ENCODE measurements at regions not wholly inside any gene's neighbourhood (a gene's known extent, or its start where the extent isn't known, plus 50 kb on each side); places are given as distances from the start of the nearest gene placed in this dataset.
A peak's percentile ranks its signal among the peaks of the same experiment; 100 is the strongest.
"Not testable (repeated sequence)": the region's sequence is repeated elsewhere in the genome, so short reads cannot be mapped to it uniquely, and the experiment has no call there.

DNA sequence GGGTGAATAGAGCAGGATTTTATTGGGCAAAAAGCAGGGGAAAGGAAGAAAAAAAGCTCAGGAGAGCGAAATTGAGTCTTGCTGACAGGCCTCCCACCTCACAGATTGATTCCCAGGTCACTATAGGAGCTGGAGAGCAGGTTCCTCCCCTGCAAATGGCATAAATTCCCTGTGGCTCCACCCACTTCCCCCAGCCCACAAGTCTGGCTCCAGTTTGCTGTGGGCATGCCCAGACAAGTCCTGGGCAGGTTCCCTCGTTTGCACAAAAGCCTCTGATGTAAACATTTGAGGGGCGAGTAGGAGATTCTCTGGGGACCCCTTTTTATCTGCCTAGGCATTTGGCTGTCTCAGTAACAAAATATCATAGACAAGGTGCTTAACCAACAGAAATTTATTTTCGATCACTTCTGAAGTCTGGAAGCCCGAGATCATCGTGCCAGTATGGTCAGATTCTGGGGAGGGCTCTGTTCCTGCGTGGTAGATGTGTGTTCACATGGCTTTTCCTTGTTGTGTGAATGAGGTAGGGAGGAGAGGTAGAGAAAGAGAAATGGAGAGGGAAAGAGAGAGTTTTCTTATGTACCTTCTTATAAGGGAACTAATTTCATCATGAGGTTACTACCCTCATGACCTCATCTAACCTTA is 614.5 kb downstream of the MAT2B start:
- DNase-seq = no peak

DNA sequence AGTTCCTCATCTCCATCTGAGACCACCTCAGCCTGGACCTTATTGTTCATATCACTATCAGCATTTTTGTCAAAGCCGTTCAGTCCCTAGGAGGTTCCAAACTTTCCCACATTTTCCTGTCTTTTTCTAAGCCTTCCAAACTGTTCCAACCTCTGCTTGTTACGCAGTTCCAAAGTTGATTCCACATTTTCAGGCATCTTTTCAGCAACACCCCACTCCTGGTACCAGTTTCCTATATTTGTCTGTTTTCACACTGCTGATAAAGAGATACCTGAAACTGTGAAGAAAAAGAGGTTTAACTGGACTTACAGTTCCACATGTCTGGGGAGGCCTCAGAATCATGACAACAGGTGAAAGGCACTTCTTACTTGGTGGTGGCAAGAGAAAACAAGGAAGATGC is 622.1 kb downstream of the MAT2B start:
- DNase-seq = no peak

DNA sequence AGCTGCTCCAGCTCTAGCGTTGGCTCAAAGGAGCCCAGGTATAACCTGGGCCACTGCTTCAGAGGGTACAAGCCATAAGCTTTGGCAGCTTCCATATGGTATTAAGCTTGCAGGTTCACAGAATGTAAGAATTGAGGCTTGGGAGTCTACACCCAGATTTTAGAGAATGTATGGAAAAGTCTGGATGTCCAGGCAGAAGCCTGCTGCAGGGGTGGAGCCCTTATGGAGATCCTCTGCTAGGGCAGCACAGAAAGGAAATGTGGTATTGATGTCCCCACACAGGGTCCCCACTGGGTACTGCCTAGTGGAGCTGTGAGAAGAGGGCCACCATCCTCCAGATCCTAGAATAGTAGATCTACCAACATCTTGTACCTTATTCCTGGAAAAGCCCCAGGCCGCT is 626.9 kb downstream of the MAT2B start:
- no peak for DNase-seq

DNA sequence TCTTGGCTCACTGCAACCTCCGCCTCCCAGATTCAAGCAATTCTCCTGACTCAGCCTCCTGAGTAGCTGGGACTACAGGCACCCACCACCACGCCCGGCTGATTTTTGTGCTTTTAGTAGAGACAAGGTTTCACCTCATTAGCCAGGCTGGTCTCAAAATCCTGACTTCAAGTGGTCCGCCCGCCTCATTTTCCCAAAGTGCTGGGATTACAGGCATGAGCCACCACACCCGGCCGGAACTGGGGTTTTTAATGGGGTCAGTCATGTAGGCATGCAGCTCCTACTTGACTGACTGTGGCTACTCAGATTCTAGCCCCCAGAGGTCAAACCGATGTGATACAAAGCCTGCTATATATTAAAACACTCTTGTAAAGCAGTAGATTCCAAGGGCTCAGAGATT is 631.7 kb downstream of the MAT2B start:
- no peak for DNase-seq

DNA sequence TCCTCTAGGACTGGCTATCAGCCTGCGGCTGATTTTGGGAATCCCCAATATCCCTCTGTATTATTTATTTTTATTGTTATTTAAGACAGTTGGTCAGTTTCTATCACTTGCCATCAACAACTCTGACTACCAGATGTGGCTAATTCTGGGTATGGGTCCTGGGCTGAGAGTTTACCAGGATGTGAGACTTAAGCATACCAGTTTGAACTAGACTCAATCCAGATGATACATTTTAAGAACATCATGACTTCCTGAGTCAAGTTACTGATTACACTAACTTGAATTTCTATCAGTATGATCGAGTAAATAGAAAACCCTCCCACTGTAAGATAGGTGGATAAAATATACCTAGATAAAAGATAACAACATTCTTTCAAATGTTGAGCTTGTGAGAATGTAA is 634.0 kb downstream of the MAT2B start:
- no peak for DNase-seq

DNA sequence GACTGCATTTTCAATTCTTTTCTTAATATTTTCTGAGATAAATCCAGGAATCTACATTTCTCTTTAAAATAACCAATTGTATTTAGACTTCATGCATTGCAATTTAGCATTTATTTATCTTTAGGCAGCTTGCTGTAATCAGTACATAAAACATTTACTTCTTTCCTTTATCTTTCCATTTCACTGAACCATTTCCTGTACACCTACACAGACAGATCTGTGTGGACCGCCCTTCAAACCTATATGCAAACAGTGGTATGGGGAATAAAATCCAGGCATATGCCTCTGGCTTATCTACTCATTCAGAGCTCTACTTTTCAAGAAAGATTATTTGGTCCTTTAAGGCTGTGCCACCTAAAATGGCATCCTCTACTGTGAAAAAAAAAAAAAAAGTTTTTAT is 640.0 kb downstream of the MAT2B start:
- no peak for DNase-seq

DNA sequence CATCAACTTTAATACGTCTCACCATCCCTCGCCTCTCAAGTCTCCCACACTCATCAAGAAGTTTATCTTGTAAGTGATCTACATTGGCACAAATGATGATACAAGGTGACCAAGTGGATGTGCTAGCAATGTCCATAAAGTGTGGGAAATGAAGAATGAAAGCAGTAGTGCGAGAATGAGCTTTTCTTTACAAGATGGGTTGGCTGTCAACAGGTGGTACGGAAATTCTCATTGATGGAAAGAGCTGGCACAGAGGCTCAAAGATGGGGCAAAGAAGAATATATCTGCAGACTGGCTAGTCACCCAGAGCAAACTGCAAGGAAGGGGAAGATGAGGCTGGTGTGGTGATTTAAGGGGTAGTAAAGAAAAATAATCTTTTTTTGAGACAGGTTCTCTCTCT is 640.8 kb downstream of the MAT2B start:
- no peak for DNase-seq

DNA sequence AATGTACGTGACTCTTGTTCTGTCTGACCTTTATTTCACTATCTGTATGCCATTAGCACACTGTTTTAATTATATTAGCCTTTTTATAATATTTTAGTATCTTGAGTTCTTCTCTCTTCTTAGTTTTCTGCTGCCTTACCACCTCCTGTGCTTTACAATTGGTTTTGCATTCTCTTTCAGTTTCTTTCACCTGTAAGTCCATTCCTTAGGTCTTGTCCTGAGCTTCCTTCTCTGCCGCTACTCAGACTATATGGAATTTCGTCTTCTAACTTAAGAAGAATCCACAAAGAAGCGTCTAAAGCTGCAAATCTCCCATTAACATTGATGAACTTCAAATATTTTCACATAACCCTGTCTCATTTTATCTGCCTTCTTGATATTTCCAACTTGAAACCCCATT is 642.9 kb downstream of the MAT2B start:
- no peak for DNase-seq

DNA sequence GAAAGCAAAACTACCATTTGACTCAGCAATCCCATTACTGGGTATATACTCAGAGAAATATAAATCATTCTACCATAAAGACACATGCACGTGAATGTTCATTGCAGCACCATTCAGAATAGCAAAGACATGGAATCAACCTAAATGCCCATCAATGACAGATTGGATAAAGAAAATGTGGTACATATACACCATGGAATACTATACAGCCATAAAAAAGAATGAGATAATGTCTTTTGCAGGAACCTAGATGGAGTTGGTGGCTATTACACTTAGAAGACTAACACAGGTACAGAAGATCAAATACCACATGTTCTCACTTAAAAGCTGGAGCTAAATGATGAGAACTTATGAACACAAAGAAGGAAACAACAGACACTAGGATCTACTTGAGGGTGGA is 647.1 kb downstream of the MAT2B start:
- DNase-seq = not testable (repeated sequence)

DNA sequence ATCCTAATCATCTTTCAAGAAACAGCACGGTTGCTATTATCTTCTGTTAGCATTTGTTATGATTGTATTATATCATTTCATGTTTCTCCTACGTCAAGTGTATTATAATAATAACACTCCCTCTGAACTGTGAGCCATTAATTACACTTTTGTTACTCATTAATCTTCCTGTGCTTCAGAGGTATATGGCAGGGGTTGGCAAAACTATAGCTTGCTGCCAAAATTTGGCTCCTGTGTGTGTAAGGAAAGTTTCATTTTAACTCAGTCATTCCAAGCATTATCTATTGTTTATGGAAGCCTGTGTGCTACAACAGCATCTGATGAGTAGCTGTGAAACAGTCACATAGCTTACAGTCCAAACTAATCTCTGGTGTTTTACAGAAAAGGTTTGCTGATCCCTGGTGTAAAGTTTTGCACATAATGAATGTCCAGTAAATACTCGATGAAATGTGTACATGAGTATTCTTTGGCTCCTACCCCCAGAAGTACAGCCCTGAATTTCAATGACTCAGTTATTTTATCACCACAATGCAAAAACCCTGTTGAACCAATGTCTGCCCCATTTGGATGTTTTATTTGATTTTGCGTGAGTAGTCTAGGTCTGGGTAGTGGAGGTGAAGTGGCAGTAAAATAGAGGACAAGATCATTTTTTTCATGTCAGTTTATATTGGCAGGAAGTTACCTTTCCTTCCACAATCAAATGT is 648.2 kb downstream of the MAT2B start:
- no peak for DNase-seq

DNA sequence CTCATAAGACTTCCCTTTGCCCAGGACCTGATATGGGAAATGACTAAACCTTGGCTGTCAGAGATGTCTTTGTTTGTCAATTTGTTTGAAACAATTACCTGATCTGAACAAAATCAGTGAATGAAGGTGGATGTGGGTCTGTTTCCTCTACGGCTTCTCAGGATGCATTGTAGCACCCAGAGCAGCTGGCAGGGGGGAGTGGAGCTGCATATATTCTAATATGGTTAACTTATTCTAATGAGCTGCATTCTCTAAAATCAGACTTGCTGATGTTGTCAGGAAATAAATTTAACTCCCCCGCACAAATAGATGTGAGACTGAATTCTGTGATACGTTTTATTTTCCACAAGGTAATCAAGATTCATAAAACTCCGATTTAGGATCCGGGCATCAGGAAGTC is 665.4 kb downstream of the MAT2B start:
- DNase-seq = no peak

DNA sequence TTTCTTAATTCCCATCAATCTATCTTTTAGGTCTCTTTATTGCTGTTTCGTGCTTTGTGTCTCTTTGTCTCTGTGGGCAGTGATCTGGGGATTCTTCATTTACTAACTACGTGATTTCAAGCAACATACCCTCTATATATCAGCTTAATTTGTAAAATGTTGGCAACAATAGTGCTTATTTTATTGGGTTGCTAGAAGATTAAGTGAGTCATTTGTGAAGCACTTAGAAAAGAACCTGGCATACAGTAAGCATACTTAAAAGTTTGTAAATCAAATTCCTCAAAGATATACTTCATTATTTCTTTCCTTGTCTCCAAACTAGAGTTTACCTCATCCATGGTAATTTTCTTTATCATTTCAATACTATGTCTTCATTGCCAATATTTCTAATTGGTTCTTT is 669.7 kb downstream of the MAT2B start:
- DNase-seq = no peak

DNA sequence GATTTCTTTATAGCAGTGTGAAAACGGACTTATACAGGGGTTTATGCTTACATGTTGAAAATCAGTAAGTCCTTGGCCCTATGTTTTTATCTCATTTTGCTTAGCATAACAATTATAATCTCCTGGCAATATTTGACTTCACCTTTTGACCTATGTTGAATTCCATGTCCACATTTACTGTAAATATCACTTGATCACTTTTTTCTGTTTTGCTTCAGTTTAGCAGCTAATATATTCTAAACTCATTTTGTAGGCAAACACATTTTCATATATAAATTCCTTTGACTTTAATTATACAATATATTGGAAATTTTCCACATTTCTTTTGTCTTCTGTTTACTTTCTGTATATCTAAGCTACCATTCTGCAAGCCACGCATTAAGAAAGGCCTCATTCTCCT is 674.0 kb downstream of the MAT2B start:
- DNase-seq = no peak

DNA sequence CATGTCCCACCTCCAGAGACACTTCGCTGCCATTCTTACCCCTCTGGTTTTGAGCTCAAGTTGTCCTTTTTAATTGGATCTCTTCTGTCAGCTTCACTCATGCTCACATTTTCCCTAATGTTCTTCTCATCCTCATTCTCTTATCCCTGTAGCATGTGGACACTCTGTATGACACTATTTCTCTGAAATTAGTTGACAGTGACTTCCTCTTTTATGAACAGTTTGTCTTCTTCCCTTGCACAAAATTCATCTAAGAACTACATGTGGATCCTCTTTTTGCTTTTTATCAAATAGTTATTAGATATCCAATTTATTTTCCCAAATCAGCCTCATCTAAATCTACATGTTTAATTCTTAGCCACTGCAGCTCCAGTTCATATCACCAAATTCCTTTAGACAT is 676.2 kb downstream of the MAT2B start:
- no peak for DNase-seq

DNA sequence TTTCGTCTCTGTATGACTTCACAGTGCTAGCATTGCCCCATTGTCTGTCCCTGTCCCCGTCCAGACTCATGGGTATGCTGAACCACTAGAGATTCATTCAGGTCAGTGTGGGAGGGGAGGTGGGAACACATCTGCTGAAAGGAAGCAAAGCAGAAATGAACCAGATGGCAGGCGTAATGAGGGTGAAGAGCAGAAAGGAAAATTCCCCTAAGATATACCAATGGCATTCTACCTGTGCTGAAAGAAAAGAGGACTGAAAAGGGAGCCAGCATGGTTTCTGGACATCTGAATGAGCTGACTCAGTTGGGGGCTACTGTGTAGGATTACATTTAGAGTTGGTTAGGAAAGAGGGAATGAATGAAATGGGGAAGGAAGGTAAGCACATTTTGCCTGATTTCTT is 678.7 kb downstream of the MAT2B start:
- DNase-seq = no peak

DNA sequence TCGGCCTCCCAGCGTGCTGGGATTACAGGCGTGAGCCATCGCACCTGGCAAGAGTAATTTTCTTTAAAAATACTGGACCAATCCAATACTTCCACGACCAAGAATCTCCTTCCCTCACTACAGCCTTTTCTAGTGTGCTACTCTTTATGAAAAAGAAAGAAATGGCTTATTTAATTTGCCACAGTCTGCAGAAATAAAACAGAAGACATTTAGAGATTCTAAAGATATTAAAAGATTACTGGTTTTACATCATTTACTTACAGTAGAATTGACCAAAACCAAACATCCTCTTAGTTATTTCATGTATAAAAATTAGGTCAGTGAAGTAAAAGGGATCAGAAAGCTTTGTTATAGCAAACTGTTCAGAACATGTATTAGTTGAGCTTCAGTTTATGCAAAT is 679.6 kb downstream of the MAT2B start:
- no peak for DNase-seq

DNA sequence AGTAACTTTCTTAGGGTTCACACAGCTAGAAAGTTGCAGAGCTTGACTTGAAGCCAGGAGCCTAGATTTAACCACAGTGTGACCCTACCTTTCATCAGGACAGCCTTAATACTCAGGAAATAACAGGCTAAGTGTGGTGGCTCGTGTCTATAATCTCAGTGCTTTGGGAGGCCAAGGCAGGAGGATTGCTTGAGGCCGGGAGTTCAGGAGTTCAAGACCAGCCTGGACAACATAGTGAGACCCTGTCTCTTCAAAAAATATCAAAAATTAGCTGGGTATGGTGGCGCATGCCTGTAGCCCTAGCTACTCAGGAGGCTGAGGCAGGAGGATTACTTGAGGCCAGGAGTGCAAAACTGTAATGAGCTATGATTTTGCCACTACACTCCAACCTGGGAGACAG is 681.1 kb downstream of the MAT2B start:
- no peak for DNase-seq

DNA sequence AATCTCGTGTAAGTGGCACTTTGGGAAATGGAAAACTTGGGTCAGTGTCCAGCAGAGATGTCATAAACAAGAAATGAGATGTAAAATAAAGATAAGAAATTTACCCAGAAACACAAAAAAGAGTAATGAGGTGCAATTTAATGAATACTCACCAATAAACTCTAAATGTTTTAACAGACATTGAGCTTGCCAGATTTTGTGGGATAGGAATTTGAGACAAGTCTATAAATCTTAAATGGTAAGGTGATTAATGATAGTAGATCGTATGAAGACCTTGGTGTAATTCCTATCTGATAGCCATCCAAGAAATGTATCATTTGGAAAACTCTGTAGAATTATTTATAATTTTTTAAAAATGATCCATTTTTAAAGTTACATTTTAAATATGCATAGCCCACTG is 682.4 kb downstream of the MAT2B start:
- no peak for DNase-seq

DNA sequence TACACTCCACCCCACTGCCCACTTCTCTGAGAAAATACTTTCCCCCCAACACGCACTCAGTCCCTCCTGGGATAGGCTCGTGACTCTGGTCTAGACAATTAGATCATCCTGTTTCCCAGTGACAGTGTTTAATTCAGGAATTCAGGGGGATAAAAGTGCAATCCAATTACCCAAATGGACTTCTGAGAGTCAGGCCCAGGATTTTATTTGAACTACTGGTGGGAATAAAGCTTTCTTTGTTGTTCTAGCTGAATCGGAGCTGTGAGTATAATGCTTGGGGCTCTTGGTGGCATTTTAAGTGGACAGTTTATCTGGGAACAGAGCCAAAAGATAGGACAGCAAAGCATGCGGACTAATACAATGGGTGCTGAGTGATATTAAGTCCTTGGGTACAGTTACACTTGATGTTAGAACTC is 683.3 kb downstream of the MAT2B start:
- no peak for DNase-seq

DNA sequence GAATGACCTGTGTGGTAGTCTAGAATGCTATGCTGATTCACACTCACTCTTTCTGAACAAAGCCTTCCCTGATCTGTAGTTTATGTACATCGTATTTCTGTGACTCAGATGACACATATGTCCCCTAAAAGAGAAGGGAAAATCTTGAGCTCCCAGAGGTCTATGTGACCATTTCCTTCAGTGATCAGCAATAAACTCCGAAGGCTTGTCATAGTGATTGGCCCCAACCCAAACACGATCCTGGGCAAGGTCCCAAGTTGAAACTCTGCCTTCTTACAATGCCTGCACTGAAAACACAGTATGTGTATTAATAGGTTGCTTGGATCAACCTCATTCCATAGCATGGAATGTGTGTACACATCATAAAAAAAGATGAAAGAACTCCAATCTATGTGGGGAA is 685.8 kb downstream of the MAT2B start:
- DNase-seq = peak; percentile 30

DNA sequence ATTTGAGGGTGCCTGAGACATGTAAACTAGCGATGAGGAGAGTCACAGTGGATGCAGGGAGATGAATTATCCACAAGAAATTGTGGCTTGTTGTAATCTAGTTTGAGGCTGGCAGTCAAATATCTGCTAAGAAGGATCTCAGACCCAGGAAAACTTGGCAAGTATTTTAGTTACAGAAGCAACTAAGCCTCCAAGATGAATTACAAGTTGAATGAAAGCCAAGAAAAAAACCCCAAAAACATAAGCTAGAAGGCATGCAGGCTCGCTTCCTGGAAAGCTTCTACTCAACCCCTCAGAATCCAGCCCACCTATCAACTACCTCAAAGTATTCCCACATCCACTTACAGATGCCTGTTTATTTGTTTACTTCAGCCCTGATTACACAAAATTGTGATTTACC is 696.9 kb downstream of the MAT2B start:
- no peak for DNase-seq

DNA sequence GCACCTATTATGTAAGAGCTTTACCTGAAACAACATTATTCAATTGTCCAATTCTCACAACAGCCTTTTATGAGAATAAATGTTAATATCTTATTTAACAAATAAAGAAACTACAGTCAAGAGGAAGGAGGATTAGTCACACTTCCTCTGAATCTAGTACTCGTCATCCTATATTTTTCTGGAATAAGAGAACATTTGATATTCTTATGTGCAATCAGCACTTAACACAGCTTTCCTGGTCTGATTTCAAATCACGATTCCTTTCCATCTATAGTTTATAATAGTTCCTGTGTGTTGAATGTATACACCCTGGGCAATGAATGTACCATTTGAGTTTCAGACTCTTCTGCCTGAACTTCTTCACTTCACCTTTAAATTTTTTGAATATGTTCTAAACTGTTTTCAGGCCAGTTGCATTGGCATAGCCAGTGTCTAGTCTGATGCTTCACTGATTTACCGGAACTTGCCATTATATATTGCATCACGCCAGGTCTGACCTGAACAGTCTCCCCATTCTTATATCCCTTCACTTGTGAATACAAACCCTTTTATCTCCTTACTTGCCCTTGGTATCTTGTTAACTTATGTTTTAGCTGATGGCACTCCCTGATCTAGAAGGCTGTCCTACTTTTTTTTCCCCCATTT is 698.3 kb downstream of the MAT2B start:
- DNase-seq = no peak

DNA sequence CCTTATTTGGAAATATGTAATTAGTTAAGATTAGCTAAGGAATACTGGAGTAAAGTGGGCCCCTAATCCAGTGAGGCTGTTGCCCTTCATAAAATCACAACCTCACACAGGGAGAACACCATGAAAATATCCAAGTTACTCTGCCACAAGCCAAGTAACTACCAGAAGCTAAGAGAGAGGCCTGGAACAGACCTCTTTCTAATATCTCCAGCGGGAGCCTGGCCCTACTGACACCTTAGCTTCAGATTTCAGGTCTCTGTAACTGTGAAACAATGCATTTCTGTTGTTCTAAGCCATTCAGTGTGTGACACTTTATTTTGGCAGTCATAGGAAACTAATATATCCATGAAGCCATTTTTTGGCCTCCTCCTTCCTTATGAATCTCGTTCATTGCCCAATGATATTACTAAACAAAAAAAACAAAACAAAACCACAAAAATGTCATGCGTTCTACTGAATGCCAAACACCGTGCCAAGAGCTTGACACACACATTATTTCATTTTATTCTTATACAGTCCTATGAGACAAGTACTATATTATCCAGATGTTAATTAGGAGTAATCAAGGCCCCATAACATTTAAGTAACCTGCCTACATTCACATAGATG is 699.0 kb downstream of the MAT2B start:
- no peak for DNase-seq

Data from muscle of arm (tissue), 1 donor.